Activated CD8-positive, alpha-beta T cell treated with anti-CD3 and anti-CD28 coated beads for 36 hours (primary cell): ENCODE measurements at regions not wholly inside any gene's neighbourhood (a gene's known extent, or its start where the extent isn't known, plus 50 kb on each side); places are given as distances from the start of the nearest gene placed in this dataset.
A peak's percentile ranks its signal among the peaks of the same experiment; 100 is the strongest.

ENCODE experiments used
- ATAC-seq: fragments of 200-7000 bp; cut with Tn5 transposase; one replicate; pipeline ENCODE4 v1.10.0; 2021; ENCODE audit warnings: mild to moderate bottlenecking, moderate library complexity
- CTCF ChIA-PET: fragments of 350-600 bp; sonication (Branson Sonifier 250); formaldehyde crosslinking; loops from one replicate; lab custom pipeline; 2021; ENCODE audit warnings: antibody characterized with exemption; lab: Charles Lee
- POLR2A ChIA-PET: fragments of 350-600 bp; sonication (Branson Sonifier 250); formaldehyde crosslinking; loops from one replicate; lab custom pipeline; 2021; ENCODE audit warnings: antibody characterized with exemption; lab: Charles Lee
- DNase-seq: peaks from one replicate; pipeline ENCODE4 v3.0.0-alpha.2; 2020
- H3K27ac Mint-ChIP-seq: one replicate; pipeline ENCODE4 v1.8.0; 2021; ENCODE audit warnings: mild to moderate bottlenecking, mixed read lengths
- H3K27me3 Mint-ChIP-seq: one replicate; pipeline ENCODE4 v1.8.0; 2021; ENCODE audit warnings: mixed read lengths
- H3K36me3 Mint-ChIP-seq: one replicate; pipeline ENCODE4 v1.8.0; 2021; ENCODE audit warnings: low read depth, mixed read lengths
- H3K4me1 Mint-ChIP-seq: one replicate; pipeline ENCODE4 v1.8.0; 2021; ENCODE audit warnings: low read depth, mixed read lengths
- H3K4me3 Mint-ChIP-seq: one replicate; pipeline ENCODE4 v1.8.0; 2021; ENCODE audit warnings: mild to moderate bottlenecking, moderate library complexity, mixed read lengths
- H3K9me3 Mint-ChIP-seq: one replicate; pipeline ENCODE4 v1.8.0; 2021; ENCODE audit warnings: mixed read lengths
- CTCF ChIP-seq: fragments of 200-600 bp; IDR thresholded peaks from one replicate; pipeline ENCODE4 v1.8.0; 2022; ENCODE audit warnings: antibody characterized with exemption, mild to moderate bottlenecking
- intact Hi-C: fragments of 100-400 bp; cut with micrococcal nuclease; formaldehyde crosslinking; loops from one replicate; pipeline ENCODE4 v1.10.0; 2022

DNA sequence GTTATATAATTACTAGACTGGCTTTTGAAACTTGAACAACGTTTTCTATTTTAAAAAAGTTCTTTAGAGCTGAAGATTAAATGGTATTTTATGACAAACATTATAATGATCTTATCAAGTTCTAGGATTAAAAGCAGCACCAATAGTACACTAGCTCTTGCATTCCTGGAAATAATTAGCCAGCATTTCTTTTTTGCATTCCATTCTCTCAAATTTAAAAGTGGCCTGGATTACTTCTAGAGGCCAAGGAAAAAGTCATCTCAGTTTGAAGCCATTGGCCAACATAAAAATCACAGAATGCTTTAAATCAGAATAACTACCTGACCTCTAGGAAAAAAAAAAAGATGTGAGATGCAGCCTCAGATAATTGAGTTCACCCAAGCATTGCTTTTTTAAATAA is 1326.4 kb upstream of the SORCS1 start:
- DNase-seq (no peak), ATAC-seq (no peak)
- H3K4me1 Mint-ChIP-seq: no peaks in the 10 kb centered on the region
- POLR2A ChIA-PET: no interaction called here
- no peaks in the 10 kb centered on the region for H3K36me3 Mint-ChIP-seq
- TF ChIP-seq CTCF: no peak
- no peaks in the 10 kb centered on the region for H3K27me3 Mint-ChIP-seq
- intact Hi-C loops: no loop called here
- peaks cover 10% of the 10 kb centered on the region for H3K9me3 Mint-ChIP-seq
- H3K4me3 Mint-ChIP-seq: no peak overlapping the region
- H3K27ac Mint-ChIP-seq: no peak overlapping the region
- CTCF ChIA-PET: no interaction called here

- Mint-ChIP-seq H3K36me3 (no peaks in the 10 kb centered on the region), H3K27me3 (peaks cover 4% of the 10 kb centered on the region), H3K27ac (no peak overlapping the region), H3K4me1 (peaks cover 2% of the 10 kb centered on the region), H3K9me3 (peaks cover 3% of the 10 kb centered on the region), H3K4me3 (no peak overlapping the region)
- ChIA-PET POLR2A (no interaction called here), CTCF (no interaction called here)
- intact Hi-C loops: no loop called here
- DNase-seq (no peak), ATAC-seq (no peak)
- no peak for TF ChIP-seq CTCF
Measured at GRCh38 chr10:108471420-108471819, 1306.9 kb upstream of the SORCS1 start.

GRCh38 chr10:108469940-108470339 is 1305.4 kb upstream of the SORCS1 start:
- no peak for TF ChIP-seq CTCF
- DNase-seq (no peak), ATAC-seq (no peak)
- ChIA-PET CTCF (no interaction called here), POLR2A (no interaction called here)
- peaks cover 3% of the 10 kb centered on the region for H3K9me3 Mint-ChIP-seq
- H3K4me1 Mint-ChIP-seq: peaks cover 2% of the 10 kb centered on the region
- H3K36me3 Mint-ChIP-seq: no peaks in the 10 kb centered on the region
- intact Hi-C loops: no loop called here
- peaks cover 11% of the 10 kb centered on the region for H3K27me3 Mint-ChIP-seq
- H3K4me3 Mint-ChIP-seq: no peak overlapping the region
- no peak overlapping the region for H3K27ac Mint-ChIP-seq

GRCh38 chr10:108465871-108466641 is 1301.5 kb upstream of the SORCS1 start:
- H3K9me3 Mint-ChIP-seq: peaks cover 3% of the 10 kb centered on the region
- ChIA-PET POLR2A (no interaction called here), CTCF (no interaction called here)
- intact Hi-C loops: no loop called here
- DNase-seq (peak; percentile 5), ATAC-seq (no peak)
- no peak overlapping the region for H3K27ac Mint-ChIP-seq
- no peak overlapping the region for H3K4me3 Mint-ChIP-seq
- TF ChIP-seq CTCF: no peak
- H3K4me1 Mint-ChIP-seq: peaks cover 2% of the 10 kb centered on the region
- H3K27me3 Mint-ChIP-seq: peaks cover 11% of the 10 kb centered on the region
- no peaks in the 10 kb centered on the region for H3K36me3 Mint-ChIP-seq

DNA sequence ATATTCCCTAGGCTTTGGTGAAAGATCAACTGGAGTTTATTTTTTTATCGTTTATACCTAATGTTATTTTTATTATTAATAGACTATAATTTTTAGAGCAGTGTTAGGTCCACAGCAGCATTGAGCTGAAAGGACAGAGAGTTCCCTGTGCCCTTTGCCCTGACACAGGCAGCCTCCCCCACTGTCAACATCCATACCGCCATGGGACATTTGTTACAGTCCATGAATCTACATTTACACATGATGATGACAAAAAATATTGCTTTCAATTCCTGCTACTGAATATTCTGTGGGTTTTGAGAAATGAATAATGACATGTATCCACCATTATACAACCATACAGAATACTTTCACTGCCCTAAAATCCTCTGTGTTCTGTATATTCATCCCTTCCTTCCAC is 1297.5 kb upstream of the SORCS1 start:
- CTCF ChIA-PET: no interaction called here

More for the DNA sequence above, 1297.5 kb upstream of the SORCS1 start:
- Mint-ChIP-seq H3K27ac (no peak overlapping the region), H3K9me3 (peaks cover 8% of the 10 kb centered on the region), H3K4me3 (no peak overlapping the region), H3K27me3 (peaks cover 11% of the 10 kb centered on the region), H3K36me3 (no peaks in the 10 kb centered on the region), H3K4me1 (peaks cover 2% of the 10 kb centered on the region)
- no peak for ATAC-seq
- intact Hi-C loops: no loop called here
- DNase-seq: no peak
- POLR2A ChIA-PET: no interaction called here
- no peak for TF ChIP-seq CTCF
